Daoy (cell line): ENCODE measurements at regions not wholly inside any gene's neighbourhood (a gene's known extent, or its start where the extent isn't known, plus 50 kb on each side); places are given as distances from the start of the nearest gene placed in this dataset.
A peak's percentile ranks its signal among the peaks of the same experiment; 100 is the strongest.
"Not testable (repeated sequence)": the region's sequence is repeated elsewhere in the genome, so short reads cannot be mapped to it uniquely, and the experiment has no call there.

Experiments used
- DNase-seq: peaks from one replicate; pipeline ENCODE4 v3.0.0-alpha.2; 2015; ENCODE audit warnings: low read depth

- no peak for DNase-seq
Observed at GRCh38 chr5:145574889-145575573, 260.1 kb downstream of the PRELID2 start.

GRCh38 chr5:145568581-145568980 lies 266.6 kb downstream of the PRELID2 start:
- peak; percentile 28 for DNase-seq

- peak; percentile 73 for DNase-seq
Observed at GRCh38 chr5:145562931-145563330, 272.2 kb downstream of the PRELID2 start.

GRCh38 chr5:145558288-145558687 lies 276.9 kb downstream of the PRELID2 start:
- no peak for DNase-seq

GRCh38 chr5:145557345-145557744 lies 277.8 kb downstream of the PRELID2 start:
- DNase-seq = no peak

GRCh38 chr5:145554399-145554798 lies 280.7 kb downstream of the PRELID2 start:
- DNase-seq = peak; percentile 86

GRCh38 chr5:145553177-145553576 lies 282.0 kb downstream of the PRELID2 start:
- no peak for DNase-seq

GRCh38 chr5:145551714-145552113 lies 283.4 kb downstream of the PRELID2 start:
- peak; percentile 11 for DNase-seq

- no peak for DNase-seq
Observed at GRCh38 chr5:145548097-145548496, 287.0 kb downstream of the PRELID2 start.

GRCh38 chr5:145544401-145544800 lies 290.7 kb downstream of the PRELID2 start:
- no peak for DNase-seq

GRCh38 chr5:145543968-145544367 lies 291.2 kb downstream of the PRELID2 start:
- DNase-seq = no peak

GRCh38 chr5:145540375-145540774 lies 294.8 kb downstream of the PRELID2 start:
- DNase-seq = no peak

- DNase-seq = no peak
Observed at GRCh38 chr5:145539201-145539600, 295.9 kb downstream of the PRELID2 start.

GRCh38 chr5:145536133-145536532 lies 299.0 kb downstream of the PRELID2 start:
- DNase-seq = no peak

- peak; percentile 88 for DNase-seq
Observed at GRCh38 chr5:145531038-145531734, 304.0 kb downstream of the PRELID2 start.

GRCh38 chr5:145521523-145521922 lies 313.6 kb downstream of the PRELID2 start:
- DNase-seq = no peak

GRCh38 chr5:145521066-145521465 lies 314.1 kb downstream of the PRELID2 start:
- DNase-seq = no peak

GRCh38 chr5:145520335-145520734 lies 314.8 kb downstream of the PRELID2 start:
- no peak for DNase-seq

- not testable (repeated sequence) for DNase-seq
Observed at GRCh38 chr5:145517588-145517987, 317.6 kb downstream of the PRELID2 start.

GRCh38 chr5:145511351-145511750 lies 323.8 kb downstream of the PRELID2 start:
- no peak for DNase-seq

GRCh38 chr5:145510769-145511168 lies 324.4 kb downstream of the PRELID2 start:
- no peak for DNase-seq

GRCh38 chr5:145510324-145510723 lies 324.8 kb downstream of the PRELID2 start:
- no peak for DNase-seq

- DNase-seq = no peak
Observed at GRCh38 chr5:145509336-145510136, 325.6 kb downstream of the PRELID2 start.
